IPS DF 4.7 (cell line): ENCODE measurements at regions not wholly inside any gene's neighbourhood (a gene's known extent, or its start where the extent isn't known, plus 50 kb on each side); places are given as distances from the start of the nearest gene placed in this dataset.
"Not testable (repeated sequence)": the region's sequence is repeated elsewhere in the genome, so short reads cannot be mapped to it uniquely, and the experiment has no call there.

ENCODE experiments used
- DNase-seq: peaks from one replicate; pipeline ENCODE4 v3.0.0-alpha.2; 2013; ENCODE audit warnings: low spot score; ENCODE audit errors: extremely low read depth

DNA sequence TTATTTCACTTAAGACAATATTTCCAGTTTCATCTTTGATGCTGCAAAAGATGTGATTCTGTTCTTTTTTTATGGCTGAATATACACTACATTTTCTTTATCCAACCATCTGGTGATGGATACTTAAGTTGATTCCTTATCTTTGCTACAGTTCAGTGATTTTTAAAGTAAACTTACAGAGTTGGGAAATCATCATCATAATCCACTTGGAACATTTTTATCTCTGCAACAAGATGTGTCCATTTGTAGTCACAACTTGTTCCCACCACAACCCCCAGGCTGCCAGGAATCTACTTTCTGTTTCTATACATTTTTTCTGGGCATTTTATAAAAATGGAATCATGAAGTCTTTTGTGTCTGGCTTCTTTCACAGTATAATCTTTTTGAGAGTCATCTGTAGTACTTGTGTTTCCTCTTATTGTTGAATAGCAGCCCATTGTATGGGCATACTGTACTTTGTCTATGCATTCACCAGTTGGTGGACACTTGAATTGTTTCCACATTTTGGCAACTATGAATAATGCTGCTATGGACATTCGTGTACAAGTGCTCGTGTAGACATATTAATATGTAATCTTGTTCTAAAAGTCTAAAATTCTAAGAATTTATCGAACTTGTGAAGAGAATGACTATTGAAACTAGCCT lies 212.5 kb upstream of the DDHD1 start:
- DNase-seq, result no peak

DNA sequence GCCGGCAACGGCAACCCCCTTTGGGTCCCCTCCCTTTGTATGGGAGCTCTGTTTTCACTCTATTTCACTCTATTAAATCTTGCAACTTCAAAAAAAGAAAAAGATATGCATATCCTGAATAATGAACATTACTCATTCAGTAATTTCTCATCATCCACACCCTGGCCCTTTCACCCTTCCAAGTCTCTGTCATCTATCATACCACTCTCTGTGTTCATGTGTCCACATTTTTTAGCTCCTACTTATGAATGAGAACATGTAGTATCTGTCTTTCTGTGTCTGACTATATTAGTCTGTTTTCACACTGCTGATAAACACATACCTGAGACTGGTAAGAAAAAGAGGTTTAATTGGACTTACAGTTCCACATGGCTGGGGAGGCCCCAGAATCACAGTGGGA lies 209.8 kb upstream of the DDHD1 start:
- DNase-seq, result not testable (repeated sequence)

DNA sequence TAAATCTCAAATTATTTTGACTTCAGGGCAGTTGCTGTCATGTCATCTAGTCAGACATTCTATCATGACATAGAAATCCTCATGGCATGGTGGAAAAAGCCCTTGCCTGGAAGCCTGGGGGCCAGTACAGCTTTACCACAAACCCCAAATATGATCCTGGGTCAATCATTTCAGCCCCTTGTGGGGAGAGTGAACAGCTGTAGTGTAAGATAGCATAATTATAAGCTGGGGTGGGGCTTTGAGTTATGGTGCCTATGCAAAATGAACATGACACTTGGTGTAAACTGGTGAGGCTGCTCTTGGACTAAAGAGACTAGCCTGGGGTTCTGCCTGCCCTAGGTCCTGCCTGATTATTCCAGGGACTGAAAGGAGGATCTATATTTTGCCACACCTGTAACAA lies 207.7 kb upstream of the DDHD1 start:
- no peak for DNase-seq

DNA sequence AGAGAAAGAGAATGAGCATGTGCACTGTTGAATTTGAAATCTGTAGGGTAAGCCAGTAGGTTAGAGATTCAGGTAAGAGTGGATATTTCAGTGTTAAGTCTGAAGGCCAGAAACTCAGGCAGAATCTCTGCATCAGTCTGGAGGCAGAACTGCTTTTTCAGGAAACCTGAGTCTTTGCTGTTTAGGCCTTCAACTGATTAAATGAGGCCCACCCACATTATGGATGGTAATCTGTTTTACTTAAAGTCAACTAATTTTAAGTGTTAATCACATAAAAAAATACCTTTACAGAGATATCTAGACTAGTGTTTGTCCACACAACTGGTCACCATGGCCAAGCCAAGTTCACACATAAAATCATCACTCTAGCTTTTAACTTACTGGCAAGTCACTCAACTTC lies 205.0 kb upstream of the DDHD1 start:
- no peak for DNase-seq

DNA sequence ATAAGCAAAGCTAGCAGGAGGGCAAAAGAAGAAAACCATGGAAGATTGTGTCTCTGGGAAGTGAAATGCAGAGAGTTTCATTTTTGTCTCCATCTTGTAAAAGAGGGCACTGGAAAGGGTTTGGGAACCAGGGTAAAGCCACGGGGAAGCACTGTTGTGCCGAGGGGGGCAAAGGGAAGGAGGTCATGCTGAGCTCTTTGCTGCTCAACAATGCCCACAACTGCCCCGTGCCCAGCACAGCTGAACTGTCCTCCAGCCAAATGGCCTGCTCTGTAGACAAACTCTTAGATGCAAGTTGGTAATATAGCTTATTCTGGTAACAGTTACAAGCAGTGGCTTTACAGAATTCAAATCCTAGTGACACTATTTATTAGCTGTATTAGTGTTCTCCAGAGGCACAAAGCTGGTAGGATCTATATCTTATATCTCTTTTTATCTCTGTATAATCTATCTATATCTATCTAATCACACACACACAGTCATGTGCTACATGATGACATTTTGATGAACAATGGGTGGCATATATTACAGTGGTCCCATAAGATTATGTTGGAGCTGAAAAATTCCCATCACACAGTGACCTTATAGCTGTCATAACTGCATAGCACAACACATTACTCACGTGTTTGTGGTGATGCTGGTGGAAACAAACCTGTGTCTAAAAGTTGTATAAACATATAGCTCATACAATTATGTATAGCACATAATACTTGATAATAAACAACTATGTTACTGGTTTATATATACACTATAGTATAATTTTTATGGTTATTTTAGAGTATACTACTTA lies 203.4 kb upstream of the DDHD1 start:
- DNase-seq, result no peak

DNA sequence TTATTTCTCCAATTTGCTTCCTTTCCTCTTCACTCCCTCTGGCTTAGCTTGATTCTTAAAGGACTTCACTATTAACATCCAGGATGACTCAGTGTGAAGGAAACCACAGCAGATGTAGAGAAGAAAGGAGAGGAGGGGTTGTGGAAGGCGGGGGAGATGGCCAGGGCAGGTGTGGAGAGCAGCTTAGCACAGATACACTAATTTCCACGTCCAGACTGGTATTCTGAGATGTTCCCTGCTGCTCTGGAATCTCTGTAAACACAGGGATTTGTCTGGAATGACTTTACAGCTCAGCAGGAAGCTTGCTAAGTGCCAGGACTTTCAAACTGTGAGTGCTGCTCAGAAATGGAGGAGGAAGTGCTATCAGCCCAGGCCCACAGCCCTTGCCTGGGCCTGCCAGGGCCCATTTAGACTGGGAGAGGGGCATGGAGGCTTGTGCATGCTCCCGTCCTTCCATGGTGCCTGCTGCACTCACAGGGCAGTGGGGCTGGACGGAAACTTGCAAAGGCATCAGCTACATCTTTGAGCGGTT lies 202.5 kb upstream of the DDHD1 start:
- DNase-seq, result peak; percentile 99

DNA sequence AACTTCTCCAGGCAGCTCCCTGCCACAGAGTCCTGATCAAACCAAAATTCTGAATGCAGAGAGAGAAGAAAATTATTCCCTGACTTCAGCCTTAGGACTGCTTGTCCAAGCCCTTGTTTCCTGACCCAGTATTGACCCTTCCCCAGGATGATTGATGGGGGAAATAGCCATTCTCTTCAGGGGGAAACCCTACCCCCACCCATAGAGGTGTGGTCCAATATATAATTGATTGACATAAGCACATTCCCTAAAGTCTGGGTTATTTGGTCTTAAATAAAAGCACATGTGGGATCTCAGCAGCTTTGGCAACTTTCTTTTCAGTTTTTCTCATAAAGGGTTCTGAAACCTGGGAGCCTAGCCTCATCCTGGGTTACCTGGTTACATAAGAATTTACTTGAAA lies 201.2 kb upstream of the DDHD1 start:
- DNase-seq, result no peak

DNA sequence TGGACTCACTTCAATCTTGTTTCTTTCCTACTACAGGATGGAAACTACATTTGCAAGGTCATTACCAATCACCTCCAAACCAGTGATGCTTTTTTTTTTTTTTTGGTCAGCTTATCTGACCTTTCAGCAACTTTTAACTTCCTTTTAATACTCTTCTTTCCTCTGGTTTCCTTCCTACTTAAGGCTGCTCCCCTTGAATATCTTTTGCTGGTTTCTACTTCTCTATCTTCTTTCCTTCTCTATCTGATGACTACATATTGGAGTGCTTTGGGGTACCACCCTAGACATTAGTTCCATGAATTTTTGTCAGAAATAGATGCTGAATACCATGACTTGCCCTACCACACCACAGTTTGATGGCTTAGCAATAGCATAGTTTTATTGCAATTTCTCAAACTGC lies 197.7 kb upstream of the DDHD1 start:
- no peak for DNase-seq

DNA sequence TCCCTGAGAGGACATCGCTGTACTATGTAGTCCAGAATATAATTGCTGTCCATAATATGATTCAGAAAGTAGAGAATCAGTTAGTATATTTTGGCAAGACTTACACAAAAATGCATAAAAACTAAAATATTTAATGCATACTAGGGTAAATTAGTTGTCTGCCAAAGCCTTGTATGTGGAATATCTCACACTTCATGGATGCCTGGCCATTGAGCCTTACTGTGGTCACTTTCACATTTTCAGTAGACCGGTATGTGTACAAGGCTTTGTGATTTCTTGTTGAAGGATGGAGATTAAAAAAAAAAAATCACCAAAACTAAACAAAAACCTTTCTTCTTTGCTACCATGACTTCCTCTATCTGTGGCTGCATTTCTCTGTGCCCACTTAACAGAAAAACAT lies 197.3 kb upstream of the DDHD1 start:
- no peak for DNase-seq

DNA sequence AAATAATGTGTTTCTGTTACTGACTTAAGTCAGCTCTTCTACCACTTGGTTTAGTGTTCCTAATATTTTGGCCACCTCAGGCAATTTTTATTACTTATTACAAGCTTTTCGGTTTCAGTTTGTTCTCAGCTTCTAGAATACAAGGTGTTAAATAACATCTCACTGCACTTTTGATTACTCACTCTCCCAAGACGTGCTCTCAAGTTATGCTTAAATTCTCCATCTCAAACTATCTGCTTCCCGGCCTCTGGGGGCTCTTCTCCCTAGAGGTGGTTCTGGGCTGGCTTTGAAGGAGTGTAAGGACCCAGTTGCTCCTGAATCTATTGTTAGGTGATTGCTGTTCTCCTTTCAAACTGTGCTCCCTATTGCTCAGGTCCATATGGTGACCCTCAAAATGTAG lies 193.9 kb upstream of the DDHD1 start:
- no peak for DNase-seq

DNA sequence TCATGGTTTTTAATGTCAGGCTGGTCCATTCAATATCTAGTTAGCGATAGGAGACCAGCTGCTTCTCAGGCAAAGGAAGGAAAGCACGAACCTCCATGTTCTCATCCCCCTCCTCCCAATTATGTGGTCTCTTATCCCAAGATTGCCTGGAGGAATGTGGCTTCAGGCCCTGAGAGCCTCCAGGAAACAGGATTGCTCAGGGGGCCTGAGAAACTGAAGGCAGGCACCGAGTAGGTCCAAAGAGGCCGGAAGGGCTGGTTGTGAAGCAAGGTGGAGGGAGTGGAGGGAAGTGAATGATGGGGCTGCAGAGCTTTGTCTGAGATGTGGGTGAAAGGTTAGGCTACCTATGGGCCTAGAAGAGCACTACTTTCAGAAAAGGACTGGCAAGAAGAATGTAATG lies 188.2 kb upstream of the DDHD1 start:
- DNase-seq, result no peak

DNA sequence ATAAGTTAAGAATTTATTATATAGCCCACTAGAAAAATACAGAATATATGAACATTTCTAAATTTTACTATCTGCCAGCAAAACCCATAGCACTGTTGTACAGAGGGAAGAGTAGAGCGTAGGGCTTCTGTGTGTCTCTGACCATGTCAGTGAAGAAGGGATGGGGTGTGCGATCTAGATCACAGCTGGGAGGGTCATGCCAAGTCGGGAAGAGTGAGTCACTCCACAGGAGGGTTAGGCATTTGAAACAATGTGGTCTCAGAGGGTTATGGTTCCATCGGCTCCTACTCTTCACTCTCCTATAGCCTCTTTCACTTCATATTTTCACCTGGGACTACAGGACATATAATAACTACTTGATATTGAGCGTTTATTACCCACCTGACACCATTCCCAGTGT lies 185.1 kb upstream of the DDHD1 start:
- DNase-seq, result no peak

DNA sequence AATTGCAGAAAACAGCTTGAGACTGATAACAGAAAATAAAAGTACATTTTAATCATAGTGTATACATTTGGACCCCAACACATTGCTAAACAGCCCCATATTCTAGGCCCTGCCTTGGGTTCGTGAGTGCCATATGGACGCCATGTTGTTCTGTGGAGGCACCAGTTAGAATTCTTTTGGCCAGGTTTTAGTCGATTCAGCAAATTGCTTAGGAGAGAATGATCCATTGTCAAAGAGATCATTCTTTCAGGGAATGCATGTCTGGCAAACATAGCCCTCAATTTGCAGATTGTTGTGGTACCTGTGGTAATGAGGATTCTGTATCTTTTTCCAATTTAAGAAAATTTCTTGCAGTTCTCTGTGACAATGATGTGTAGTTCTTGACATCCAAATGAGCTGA lies 183.6 kb upstream of the DDHD1 start:
- DNase-seq, result no peak

DNA sequence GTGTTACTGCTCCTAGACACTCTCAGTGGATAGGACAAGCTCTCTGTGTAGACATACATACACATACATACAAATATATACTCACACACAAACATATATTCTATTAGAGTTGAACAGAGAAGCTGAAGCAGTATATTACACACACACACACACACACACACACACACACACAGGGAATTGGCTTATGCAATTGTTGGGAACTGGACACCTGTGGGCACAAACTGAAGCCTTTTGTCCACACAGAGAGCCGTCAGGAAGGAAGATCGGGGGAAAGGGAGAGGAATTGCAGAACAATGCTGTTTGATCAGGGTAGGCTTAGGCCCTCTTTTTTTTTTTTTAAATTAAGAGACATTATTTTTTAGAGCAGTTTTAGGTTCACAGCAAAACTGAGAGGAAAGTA lies 180.7 kb upstream of the DDHD1 start:
- DNase-seq, result no peak

DNA sequence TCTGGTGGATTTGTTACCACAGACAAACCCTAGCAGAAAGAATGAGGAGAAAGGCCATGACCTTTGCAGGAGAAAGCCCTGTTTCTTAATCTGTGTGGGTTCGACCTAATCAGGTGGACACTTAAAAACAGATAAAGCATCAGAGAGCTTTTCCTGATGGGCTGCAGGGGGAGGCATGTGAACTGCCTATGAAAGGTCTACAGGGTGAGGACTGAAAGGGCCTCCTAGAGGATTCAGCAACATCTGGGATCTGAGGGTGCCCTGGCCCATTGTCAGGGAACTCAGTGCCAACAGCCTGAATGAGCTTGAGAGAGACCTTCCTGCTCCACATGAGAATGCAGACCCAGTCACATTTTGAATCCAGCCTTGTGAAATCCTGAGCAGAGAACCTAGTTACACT lies 178.8 kb upstream of the DDHD1 start:
- no peak for DNase-seq

DNA sequence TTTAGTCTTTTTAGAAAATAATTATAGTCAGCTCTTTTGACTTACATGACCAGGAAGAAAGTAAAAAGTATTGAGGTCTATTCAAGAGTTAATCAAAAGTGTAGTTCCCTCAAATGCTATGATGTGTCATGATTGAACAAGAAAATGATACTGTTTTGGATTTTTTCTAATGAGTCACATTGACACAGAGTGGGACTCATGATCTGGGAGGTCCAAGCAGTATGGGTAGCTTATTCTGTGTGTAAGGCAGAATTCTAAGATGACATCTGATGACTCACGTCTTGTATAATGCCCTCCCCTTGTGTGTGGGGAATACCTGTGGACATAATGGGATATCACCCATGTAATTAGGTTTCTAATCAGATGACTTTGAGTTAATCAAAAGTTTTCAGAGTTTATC lies 178.1 kb upstream of the DDHD1 start:
- no peak for DNase-seq

DNA sequence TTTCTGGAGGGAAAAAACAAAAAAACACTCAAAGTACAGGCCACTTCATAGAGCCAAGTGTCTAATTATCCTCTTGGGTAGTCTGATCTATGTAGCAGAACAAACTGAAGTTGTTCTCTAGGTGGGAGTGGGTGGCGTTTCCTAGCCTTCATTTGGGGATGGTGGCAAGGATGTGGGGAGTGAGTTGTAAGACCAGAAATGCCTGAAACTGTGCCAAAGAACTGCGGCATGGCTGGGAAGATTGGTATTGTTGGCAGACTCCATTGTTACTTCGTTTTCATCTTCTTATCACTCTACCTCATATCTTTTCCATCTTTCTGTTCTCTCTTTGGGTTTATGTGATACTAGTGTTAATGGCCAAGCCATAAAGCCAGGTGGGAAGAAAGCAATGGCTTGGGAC lies 177.3 kb upstream of the DDHD1 start:
- DNase-seq, result no peak

DNA sequence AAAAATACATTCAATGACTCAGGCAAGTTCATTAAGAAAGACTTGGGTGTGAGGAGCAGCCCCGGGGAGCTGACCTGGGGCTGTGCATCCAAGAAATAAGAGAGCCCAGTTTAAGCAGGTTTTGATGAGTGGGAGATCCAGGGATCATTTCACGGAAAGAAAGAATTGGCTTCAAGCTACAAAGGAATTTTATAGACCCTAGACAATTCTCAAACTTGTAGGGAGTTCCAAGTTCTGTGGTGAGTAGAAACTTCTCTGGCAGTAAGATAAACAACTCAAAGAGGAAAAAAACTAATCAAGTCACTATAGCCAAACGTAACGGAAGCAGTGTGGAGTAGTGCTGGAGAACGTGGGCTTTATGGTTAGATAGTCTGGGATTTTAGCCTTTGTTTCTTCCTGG lies 175.7 kb upstream of the DDHD1 start:
- no peak for DNase-seq

DNA sequence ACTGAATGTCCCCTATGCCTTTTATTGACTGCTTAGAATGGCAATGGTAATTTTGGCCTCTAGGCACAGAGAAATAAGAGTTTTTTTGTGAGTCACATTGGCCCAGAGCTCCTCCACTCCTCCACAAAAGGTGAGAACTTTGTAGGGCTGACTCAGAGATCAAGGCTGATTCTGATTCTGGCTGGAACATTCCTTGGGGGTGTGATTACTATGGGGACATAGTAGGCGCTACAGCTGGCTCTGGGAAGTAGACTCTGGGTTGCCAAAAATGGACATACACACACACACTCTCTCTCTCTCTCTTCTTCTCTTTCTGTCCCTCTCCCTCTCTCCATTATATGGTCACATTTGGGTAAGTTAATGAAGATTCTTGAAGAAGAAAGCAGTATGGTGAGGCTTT lies 174.6 kb upstream of the DDHD1 start:
- no peak for DNase-seq

DNA sequence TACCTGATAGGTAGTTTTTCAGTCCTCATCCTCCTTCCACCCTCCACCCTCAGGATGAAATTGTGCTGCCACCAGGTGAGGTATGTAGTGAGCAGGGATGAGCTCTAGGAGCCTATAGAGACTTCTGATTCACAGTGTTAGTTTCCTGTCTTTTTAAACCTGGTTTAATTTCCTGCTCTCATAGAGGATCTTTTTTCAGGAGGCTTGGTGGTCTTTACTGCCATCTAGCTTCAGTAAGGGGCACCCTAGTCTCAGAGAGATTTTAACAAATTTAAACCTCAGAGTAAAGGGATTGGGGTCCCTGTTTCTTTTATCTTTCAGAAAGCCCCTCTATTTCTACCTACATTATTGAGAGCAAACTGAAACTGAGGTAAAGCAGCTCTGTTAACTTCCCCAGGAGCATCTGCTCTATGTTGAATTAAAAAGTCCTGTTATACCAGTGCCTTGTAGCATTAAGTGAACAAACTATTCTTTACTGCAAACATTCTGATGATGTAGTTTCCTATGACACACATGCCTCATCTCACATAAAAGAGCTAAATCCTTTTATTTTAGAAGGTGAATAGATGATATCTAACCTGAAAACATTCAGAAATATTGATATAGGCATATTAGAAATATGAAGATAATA lies 172.2 kb upstream of the DDHD1 start:
- DNase-seq, result no peak

DNA sequence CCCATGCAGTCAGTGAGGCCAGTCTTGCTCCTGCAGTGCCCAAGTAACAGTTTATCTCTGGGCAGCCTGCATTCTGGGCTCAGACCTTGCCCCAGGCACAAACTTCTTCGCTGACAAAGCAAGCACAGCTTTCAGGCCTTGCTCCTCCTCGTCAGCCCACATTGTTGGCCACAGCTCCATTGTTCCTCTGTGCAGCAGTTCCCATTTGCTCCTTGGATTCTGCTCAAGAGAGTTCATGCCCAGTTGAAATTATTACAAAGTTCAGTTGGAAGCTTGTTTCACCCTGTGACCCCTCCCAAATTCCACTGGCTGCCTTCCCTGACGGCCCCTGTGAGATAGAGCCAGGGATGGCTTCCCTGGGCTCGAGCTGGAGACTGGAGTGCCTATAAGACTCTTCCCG lies 163.4 kb upstream of the DDHD1 start:
- no peak for DNase-seq

DNA sequence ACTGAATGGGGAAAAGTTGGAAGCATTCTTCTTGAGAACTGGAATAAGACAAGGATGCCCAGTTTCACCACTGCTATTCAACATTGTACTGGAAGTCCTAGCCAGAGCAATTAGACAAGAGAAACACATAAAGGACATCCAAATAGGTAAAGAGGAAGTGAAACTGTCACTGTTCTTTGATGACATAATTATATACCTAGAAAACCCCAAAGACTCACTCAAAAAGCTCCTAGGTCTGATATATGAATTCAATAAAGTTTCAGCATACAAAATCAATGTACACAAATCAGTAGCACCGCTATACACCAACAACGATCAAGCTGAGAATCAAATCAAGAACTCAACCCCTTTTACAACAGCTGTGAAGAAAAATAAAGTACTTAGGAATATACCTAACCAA lies 157.3 kb upstream of the DDHD1 start:
- DNase-seq, result no peak

DNA sequence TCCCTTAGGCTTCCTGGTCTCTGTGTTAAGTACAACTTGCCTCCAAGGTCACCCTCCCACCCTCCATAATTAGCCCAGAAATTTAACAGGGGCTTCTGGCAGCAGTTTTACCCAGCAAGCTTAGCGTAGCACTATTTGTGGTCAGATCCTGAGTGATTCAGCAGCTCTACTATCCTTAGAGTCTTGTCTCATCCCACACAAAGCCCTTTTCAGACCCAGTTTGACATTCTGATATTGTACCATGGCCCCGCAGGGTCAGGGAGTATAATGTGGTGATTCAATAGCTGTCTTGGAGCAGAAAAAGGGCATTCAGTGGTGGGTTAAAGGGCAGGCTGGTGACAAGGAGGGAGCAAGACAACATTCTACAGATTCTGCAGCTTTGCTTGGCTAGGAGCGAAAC lies 153.8 kb upstream of the DDHD1 start:
- DNase-seq, result no peak
